ENCODE measurements at regions not wholly inside any gene's neighbourhood (a gene's known extent, or its start where the extent isn't known, plus 50 kb on each side); places are given as distances from the start of the nearest gene placed in this dataset.

DNA sequence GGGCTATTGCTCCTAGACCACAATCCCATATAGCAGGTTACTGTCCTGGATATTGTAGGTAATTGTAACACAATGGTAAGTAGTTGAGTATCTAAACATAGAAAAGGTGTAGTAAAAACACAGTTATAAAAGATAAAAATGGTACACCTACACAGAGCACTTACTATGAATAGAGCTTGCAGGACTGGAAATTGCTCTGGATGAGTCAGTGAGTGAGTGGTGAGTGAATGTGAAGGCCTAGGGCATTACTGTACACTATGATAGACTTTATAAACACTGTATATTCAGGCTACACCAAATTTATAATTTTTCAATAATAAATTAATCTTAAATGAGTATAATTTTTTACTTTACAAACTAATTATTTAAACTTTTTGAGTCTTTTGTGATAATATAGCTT, 425.7 kb downstream of the PABPC4L start:
- TF ChIP-seq, protein P1, sequence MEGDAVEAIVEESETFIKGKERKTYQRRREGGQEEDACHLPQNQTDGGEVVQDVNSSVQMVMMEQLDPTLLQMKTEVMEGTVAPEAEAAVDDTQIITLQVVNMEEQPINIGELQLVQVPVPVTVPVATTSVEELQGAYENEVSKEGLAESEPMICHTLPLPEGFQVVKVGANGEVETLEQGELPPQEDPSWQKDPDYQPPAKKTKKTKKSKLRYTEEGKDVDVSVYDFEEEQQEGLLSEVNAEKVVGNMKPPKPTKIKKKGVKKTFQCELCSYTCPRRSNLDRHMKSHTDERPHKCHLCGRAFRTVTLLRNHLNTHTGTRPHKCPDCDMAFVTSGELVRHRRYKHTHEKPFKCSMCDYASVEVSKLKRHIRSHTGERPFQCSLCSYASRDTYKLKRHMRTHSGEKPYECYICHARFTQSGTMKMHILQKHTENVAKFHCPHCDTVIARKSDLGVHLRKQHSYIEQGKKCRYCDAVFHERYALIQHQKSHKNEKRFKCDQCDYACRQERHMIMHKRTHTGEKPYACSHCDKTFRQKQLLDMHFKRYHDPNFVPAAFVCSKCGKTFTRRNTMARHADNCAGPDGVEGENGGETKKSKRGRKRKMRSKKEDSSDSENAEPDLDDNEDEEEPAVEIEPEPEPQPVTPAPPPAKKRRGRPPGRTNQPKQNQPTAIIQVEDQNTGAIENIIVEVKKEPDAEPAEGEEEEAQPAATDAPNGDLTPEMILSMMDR (IDR thresholded peaks at IDR 0.05; ENCODE audit: extremely low read depth, missing control alignments) = no peak
- no peak for DNase-seq (ENCODE audit: low spot score)

DNA sequence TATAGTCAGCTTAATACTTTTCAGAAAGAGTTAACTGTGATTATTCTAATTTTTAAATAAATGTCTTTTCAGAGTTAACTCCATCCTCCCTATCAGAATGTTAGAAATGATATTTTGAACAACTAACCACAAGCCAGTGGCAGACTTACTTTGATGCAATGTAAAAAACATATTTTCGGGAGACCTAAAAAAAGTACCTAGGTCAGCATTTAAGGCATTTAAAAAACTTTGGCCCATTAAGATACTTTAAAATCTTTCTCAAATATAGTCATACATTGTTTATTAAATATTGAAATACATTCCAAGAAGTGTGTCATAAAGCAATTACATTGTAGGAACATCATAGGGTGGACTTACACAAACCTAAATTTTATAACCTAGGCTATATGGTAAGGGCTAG, 426.1 kb downstream of the PABPC4L start:
- no peak for DNase-seq (ENCODE audit: low spot score)
- TF ChIP-seq, protein P1 (IDR thresholded peaks at IDR 0.05; ENCODE audit: extremely low read depth, missing control alignments) = no peak

DNA sequence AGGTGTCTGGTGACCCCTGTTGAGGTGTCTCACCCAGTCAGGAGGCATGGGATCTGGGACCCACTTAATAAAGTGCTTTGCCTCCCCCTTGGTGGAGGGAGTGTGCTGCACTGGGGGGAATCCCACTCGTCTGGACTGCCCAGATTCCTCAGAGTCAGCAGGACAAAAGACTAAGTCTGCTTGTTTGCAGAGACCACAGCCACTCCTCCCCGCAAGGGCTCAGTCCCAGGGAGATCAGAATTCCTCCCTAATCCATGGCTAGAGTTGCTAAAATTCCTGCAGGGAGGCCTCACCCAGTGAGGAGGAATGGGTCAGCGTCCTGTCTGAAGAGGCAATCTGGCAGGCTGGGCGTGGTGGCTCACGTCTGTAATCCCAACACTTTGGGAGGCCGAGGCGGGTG, 442.2 kb downstream of the PABPC4L start:
- TF ChIP-seq, protein P1 (IDR thresholded peaks at IDR 0.05; ENCODE audit: extremely low read depth, missing control alignments) = no peak
- no peak for DNase-seq (ENCODE audit: low spot score)

DNA sequence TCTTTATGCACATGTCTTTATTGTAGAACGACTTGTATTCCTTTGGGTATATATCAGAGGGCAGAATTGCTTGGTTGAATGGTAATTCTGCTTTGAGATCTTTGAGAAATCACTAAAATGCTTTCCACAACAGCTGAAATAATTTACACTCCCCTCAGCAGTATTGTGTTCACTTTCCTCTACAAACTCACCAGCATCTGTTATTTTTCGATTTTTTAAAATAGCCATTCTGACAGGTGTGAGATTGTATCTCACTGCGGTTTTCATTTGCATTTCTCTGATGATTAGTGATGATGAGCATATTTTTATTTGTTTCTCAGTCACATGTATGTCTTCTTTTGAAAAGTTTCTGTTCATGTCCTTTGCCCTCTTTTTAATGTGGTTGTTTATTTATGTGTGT, 459.8 kb downstream of the PABPC4L start:
- TF ChIP-seq, protein P1 (IDR thresholded peaks at IDR 0.05; ENCODE audit: extremely low read depth, missing control alignments) = no peak
- no peak for DNase-seq (ENCODE audit: low spot score)

DNA sequence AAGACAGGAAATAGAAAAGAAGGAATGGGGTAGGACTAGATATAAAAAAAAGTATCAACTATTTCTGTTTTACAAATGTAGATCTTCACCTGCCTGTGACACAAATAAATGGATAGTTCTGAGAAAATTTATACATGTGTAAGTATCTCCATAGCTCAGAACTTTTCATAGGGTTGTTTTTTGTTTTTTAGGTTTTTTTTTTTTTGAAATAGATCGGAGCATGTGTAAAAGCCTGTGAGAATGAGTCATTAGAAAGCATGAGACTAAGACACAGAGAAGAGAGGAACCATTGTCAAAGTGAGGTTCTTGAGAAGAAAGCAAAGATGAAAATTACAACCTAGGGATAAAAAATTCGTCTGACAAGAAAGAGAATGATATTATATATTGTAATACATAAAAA, 481.6 kb downstream of the PABPC4L start:
- TF ChIP-seq, protein P1 (IDR thresholded peaks at IDR 0.05; ENCODE audit: extremely low read depth, missing control alignments) = no peak
- DNase-seq (ENCODE audit: low spot score) = no peak

DNA sequence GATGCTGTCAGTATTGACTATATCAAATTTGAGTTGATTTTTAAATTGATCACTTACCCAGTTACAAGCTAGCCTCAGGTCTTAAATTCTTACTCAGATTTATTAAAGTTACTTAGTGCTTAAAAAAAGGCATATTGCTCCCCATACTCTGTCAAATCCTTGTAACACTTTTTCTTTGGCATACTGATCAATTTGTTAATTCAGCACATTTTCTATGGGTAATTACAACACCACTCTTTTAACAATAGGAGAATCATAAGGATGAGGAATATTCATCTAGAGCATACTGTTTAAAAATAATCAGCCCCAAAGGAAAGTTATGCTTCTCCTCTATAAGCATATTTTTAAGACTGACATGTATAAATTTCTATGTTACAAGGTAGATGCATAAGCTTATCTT, 482.5 kb downstream of the PABPC4L start:
- DNase-seq (ENCODE audit: low spot score) = no peak
- TF ChIP-seq, protein P1 (IDR thresholded peaks at IDR 0.05; ENCODE audit: extremely low read depth, missing control alignments) = no peak

DNA sequence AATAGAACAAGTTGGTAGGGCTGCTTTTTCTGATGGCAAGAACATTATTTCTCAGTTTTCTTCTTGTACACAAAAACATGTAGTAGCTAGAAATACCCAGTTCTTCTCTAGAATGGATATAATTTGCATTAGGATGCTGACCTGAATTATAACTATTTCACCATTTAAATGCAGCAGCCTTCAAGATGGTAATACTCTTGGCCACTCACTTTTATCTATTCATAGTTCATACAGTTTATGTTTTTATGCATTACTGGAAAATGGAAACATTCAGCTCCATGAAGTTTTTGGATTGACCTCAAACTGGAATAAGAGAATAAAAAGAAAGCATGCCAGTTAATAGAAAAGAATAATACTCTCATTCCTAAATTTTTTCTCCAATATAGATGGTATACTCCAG, 487.4 kb downstream of the PABPC4L start:
- TF ChIP-seq, protein P1 (IDR thresholded peaks at IDR 0.05; ENCODE audit: extremely low read depth, missing control alignments) = no peak
- no peak for DNase-seq (ENCODE audit: low spot score)

All from GM20000 (cell line).